Esophagus (tissue), 2 donors: ENCODE measurements at regions not wholly inside any gene's neighbourhood (a gene's known extent, or its start where the extent isn't known, plus 50 kb on each side); places are given as distances from the start of the nearest gene placed in this dataset.

Experiments used
- H3K27ac ChIP-seq, 2 donors: one replicate each; pipeline ENCODE4 v1.5.1; 2013; ENCODE audit warnings: low read depth in 2 of 2, mild to moderate bottlenecking in 2 of 2, inconsistent platforms in 1 of 2, low read length in 1 of 2, moderate library complexity in 1 of 2
- H3K27me3 ChIP-seq, 2 donors: one replicate each; pipeline ENCODE4 v1.6.1; 2013; ENCODE audit warnings: low read length in 2 of 2, control low read depth in 1 of 2, mild to moderate bottlenecking in 1 of 2; ENCODE audit not compliant: insufficient read depth in 2 of 2, control insufficient read depth in 1 of 2
- H3K36me3 ChIP-seq, 2 donors: one replicate each; pipeline ENCODE4 v1.6.1; 2013; ENCODE audit warnings: low read length in 1 of 2; ENCODE audit not compliant: control insufficient read depth in 2 of 2, insufficient read depth in 2 of 2
- H3K4me1 ChIP-seq, 2 donors: one replicate each; pipeline ENCODE4 v1.6.1; 2013; ENCODE audit warnings: low read length in 1 of 2; ENCODE audit not compliant: control insufficient read depth in 2 of 2, insufficient read depth in 2 of 2
- H3K4me3 ChIP-seq, 2 donors: one replicate each; pipeline ENCODE4 v1.5.1; 2013; ENCODE audit warnings: low read length in 2 of 2, mild to moderate bottlenecking in 2 of 2, low read depth in 1 of 2, moderate library complexity in 1 of 2
- H3K9me3 ChIP-seq, 2 donors: one replicate each; pipeline ENCODE4 v1.6.1; 2013; ENCODE audit warnings: mild to moderate bottlenecking in 2 of 2, low read depth in 1 of 2, low read length in 1 of 2, moderate library complexity in 1 of 2; ENCODE audit not compliant: control insufficient read depth in 2 of 2, insufficient read depth in 1 of 2
- WGBS, 2 donors: extraction: QIAGEN DNeasy Blood & Tissue Kit; methylation state at CpG; one replicate each; pipeline ENCODE4 v1.1.7; 2013; 5-methylcytosine and 5-hydroxymethylcytosine counted together
- donor health status: healthy with polysubstance abuse.
- donor health status: Bipolar disorder and iron deficiency.

DNA sequence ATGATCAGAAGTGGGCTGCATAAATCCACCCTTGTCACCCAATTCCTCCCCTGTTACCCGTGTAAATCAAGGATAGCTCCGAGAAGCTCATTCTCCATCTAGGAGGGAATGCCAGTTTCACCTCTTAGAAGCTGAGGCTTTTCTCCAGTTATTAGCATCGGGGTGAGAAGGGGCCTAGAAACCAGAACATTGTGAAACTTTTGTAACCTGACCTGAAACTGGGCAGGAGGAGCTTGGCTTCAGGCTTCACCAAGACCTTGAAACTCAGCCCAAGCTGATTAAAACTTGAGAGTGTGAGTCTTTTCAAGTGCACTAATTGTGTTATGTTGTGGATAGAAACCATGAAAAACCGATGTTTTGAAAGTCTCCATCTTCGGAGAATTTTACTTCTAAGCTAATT, 103.1 kb downstream of the BMP2 start:
- Histone ChIP-seq H3K4me1 (no peaks in the 10 kb centered on the region), H3K27me3 (no peaks in the 10 kb centered on the region), H3K4me3 (no peak overlapping the region), H3K27ac (no peak overlapping the region), H3K9me3 (no peaks in the 10 kb centered on the region), H3K36me3 (no peaks in the 10 kb centered on the region)
- 65 to 70% methylated on average over 5 of the region's 5 CpGs for WGBS, 2 donors

DNA sequence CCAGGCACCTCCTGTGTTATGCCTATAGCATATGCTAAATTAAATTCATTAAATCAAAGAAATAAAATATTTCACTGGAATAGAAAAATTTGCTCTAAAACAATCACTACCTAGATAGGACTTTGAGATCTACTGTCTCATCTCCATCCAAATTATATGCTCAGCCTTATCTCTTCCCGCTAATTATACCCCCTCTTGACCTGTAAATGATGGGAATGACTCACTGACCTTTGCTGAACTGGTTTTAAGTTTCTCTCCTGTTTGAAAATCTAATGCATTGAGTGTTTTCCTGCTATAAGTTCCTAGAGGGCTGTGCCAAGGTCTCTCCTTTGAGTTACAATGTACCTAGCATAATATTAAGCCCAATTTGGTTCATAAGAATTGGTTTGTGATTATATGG, 110.1 kb downstream of the BMP2 start:
- H3K27me3 ChIP-seq = no peaks in the 10 kb centered on the region
- H3K27ac ChIP-seq = no peak overlapping the region
- WGBS, 2 donors = 74 to 80% methylated on average over 1 of the region's 1 CpG
- H3K9me3 ChIP-seq = no peaks in the 10 kb centered on the region
- no peaks in the 10 kb centered on the region for H3K36me3 ChIP-seq
- H3K4me3 ChIP-seq = no peak overlapping the region
- H3K4me1 ChIP-seq = no peaks in the 10 kb centered on the region

DNA sequence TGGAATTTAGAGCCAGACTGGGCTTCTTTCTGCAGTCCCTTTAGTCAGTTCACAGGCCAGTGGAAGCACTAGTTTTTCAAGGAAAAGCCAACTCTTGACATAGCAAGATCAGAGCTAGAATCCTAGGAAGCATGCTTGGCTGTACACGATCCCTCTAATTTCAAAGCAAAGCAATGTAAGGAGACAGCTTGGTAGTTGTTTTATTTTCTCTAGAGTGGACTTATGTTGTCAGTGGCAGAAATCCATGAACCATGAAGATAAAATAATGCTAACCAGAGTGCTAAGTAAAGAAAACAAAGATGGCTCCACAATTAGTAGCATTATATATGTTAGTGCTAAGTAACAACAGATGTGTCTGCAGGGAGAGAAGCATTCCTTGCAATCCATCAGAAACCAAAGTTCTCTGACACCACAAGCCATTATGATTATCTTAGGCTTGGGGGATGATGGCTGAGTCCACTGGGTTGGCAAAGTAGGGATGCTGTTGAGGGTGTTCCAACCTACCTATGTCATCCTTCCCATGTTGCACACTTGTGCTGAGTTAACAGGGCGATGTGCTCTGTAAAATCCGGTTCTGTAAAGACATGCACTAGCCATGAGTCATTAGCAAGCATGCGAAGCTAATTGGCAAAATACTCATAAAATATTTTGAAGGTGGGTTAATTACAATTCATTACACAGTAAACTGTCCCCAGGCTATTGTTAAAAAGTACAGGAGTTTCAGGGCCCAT, 115.2 kb downstream of the BMP2 start:
- H3K4me1 ChIP-seq = no peaks in the 10 kb centered on the region
- no peaks in the 10 kb centered on the region for H3K9me3 ChIP-seq
- 57 to 61% methylated on average over 4 of the region's 4 CpGs for WGBS, 2 donors
- H3K4me3 ChIP-seq = no peak overlapping the region
- H3K27ac ChIP-seq = no peak overlapping the region
- no peaks in the 10 kb centered on the region for H3K36me3 ChIP-seq
- no peaks in the 10 kb centered on the region for H3K27me3 ChIP-seq

DNA sequence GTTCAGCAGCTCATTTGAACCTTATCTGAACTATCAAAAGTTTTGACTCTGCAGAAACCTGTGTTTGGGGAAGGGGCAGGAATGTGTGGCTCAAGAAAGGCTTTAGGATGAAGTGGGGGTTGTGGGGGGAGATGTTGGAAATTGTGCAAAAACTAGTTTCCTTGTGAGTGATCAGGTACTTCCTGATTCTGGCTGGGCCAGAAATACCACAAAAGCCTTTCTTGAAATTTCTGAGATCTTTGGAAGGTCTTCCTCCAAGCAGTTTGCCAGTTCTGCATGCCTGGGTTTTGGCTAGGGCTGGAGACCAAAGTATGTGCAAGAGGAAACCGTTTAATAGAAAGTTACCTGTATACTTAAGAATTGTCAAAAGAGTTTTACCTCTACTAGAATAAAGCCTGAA, 116.6 kb downstream of the BMP2 start:
- no peak overlapping the region for H3K4me3 ChIP-seq
- 38 to 50% methylated on average over 1 of the region's 1 CpG for WGBS, 2 donors

DNA sequence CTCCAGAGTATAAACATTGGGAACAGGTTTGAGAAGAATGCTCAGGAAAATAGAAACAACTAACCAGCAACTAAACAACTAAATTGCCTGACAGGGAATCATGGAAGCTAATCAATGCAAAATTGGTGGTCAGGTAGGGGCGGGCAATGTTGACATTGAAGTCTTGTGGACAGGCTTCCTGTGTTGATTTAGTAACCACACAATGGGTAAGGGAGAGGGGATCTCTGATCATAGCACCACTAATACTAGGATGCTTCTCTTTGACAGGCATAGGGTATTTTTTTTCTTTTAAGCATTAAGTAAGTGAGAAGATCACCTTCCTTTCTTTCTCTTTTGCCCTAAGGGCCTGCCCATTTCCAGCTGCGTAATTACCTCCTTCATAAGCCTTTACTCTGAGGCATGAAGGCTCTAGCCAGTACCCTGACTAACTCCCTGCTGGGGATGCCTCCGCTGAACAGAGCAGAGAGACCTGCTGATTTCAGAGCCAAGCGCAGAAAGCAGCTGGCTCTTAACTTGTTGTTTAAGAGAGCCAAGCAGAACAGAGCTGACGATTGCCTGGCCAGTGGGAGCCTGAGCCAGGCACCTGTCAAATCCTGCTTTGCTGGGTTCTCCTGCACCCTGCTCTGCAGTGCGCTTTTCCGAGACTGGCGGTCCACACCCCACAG, 118.7 kb downstream of the BMP2 start:
- no peak overlapping the region for H3K27ac ChIP-seq
- H3K4me1 ChIP-seq = no peaks in the 10 kb centered on the region
- H3K4me3 ChIP-seq = no peak overlapping the region
- H3K36me3 ChIP-seq = no peaks in the 10 kb centered on the region
- H3K9me3 ChIP-seq = no peaks in the 10 kb centered on the region
- WGBS, 2 donors = 50 to 55% methylated on average over 8 of the region's 8 CpGs
- no peaks in the 10 kb centered on the region for H3K27me3 ChIP-seq

More for the DNA sequence above, 116.6 kb downstream of the BMP2 start:
- no peak overlapping the region for H3K27ac ChIP-seq
- H3K9me3 ChIP-seq = no peaks in the 10 kb centered on the region
- H3K36me3 ChIP-seq = no peaks in the 10 kb centered on the region
- no peaks in the 10 kb centered on the region for H3K27me3 ChIP-seq
- H3K4me1 ChIP-seq = no peaks in the 10 kb centered on the region

DNA sequence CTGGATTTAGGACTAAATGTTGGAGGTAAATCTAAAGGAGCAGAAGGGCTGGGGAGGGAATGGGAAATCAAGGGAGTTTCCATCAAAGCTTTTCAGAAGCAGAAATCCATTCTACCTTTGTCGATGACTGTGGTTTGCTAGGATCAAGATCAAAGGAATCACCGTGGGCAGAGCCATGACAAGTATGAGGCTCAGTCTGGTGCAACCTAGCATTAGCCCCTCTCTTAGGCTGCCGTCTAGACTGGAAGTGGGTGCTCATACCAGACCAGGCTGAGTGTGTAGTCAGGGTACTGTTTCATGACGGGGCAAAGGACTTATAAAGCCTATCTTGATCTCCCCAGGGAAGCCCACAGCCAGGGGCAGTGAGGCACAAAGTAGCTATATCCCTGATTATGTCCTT, 120.5 kb downstream of the BMP2 start:
- Histone ChIP-seq H3K4me3 (no peak overlapping the region), H3K27me3 (no peaks in the 10 kb centered on the region), H3K4me1 (no peaks in the 10 kb centered on the region), H3K36me3 (no peaks in the 10 kb centered on the region), H3K27ac (no peak overlapping the region), H3K9me3 (no peaks in the 10 kb centered on the region)
- 55 to 65% methylated on average over 4 of the region's 4 CpGs for WGBS, 2 donors

DNA sequence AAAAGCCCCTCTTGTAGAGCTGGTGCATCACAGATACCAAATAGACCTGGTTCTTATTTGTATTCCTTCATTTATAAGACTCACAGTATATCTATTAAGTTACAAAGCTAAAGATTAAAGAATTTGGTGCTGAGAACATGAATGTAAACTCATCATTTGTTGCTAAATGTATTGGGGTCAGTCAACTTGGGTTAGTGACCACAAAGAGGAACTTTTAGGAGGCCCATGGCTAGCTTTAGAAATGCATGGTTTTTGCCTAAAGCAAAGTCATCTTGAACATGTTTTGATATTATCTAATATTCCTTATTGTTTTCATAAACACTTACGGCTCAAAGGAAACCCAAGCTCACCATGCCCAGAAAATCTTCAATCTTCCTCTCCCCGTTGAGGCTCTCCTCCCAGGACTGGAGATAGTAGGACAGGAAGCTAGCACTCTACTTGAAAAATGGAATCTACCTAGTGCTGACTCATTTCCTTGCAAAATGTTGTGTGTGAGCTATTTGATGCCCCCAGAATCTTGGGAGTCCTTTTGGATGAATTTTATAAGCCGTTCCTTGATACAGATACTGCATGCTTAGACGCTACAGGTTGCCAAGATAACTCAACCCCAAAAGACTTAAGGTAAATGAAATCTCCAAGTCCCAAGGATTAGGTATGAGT, 121.4 kb downstream of the BMP2 start:
- Histone ChIP-seq H3K27me3 (no peaks in the 10 kb centered on the region), H3K4me3 (no peak overlapping the region), H3K36me3 (no peaks in the 10 kb centered on the region), H3K9me3 (no peaks in the 10 kb centered on the region), H3K27ac (no peak overlapping the region), H3K4me1 (no peaks in the 10 kb centered on the region)
- 80% methylated on average over 4 of the region's 4 CpGs for WGBS, 2 donors

DNA sequence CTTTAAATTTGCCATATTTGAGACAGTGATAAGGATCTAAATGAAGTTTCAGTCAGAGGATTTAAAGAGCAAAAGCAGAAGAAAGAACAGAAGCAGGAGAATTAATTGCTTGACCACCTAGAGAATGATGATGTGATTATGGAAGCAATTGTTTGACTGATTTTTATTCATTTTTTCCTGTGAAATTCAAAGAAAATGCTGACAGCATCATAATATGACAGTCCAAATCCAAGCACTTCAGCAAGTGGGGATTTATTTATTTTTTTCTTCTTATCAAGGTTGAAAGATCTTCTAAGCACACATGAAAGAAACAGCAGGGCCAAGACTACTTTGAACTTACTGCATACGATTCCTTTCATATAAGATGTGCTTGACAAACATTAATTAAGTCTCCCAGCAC, 125.2 kb downstream of the BMP2 start:
- Histone ChIP-seq H3K36me3 (no peaks in the 10 kb centered on the region), H3K9me3 (no peaks in the 10 kb centered on the region), H3K27ac (no peak overlapping the region), H3K4me1 (no peaks in the 10 kb centered on the region), H3K4me3 (no peak overlapping the region), H3K27me3 (no peaks in the 10 kb centered on the region)
- 63 to 71% methylated on average over 1 of the region's 1 CpG for WGBS, 2 donors

DNA sequence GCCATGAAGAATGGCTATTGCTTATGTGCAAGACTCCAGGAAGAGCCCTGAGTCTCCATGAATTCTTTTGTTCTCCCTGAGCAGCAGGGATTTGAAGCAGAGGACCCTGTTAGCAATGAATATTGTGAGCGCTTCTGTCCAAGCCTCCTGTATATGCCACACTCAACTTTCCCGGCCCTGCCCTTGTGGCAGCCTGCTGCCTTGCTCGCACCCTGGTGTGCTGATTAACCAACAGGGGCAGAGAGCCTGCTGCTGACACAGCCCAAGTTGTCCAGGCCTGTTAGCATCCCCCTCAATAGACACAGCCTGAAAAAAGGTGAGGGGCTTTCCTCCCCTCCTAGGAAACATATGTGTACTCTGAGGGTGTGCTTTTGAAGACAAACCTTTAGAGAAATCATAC, 131.4 kb downstream of the BMP2 start:
- 79 to 86% methylated on average over 3 of the region's 3 CpGs for WGBS, 2 donors
- H3K4me1 ChIP-seq = no peaks in the 10 kb centered on the region
- H3K9me3 ChIP-seq = no peaks in the 10 kb centered on the region
- H3K36me3 ChIP-seq = no peaks in the 10 kb centered on the region
- no peak overlapping the region for H3K4me3 ChIP-seq
- H3K27ac ChIP-seq = no peak overlapping the region
- no peaks in the 10 kb centered on the region for H3K27me3 ChIP-seq
